HUES48 (cell line): ENCODE measurements at regions not wholly inside any gene's neighbourhood (a gene's known extent, or its start where the extent isn't known, plus 50 kb on each side); places are given as distances from the start of the nearest gene placed in this dataset.

ENCODE experiments used
- H3K27ac ChIP-seq: one replicate; pipeline ENCODE4 v1.7.0; 2013; ENCODE audit warnings: low read depth, low read length, inconsistent platforms
- H3K27me3 ChIP-seq: 2 replicates; pipeline ENCODE4 v1.6.1; 2013; ENCODE audit warnings: mild to moderate bottlenecking, low read length; ENCODE audit not compliant: control insufficient read depth, insufficient read depth
- H3K36me3 ChIP-seq: 2 replicates; pipeline ENCODE4 v1.6.1; 2013; ENCODE audit warnings: low read length; ENCODE audit not compliant: control insufficient read depth, insufficient read depth
- H3K4me1 ChIP-seq: 2 replicates; pipeline ENCODE4 v1.6.1; 2013; ENCODE audit warnings: mild to moderate bottlenecking, low read length; ENCODE audit not compliant: control insufficient read depth, insufficient read depth
- H3K4me3 ChIP-seq: 2 replicates; pipeline ENCODE4 v1.5.1; 2013; ENCODE audit warnings: mild to moderate bottlenecking, low read depth, low read length
- H3K9ac ChIP-seq: 2 replicates; pipeline ENCODE4 v1.6.1; 2013; ENCODE audit warnings: mild to moderate bottlenecking, low read depth, low read length, moderate library complexity
- H3K9me3 ChIP-seq: 2 replicates; pipeline ENCODE4 v1.6.1; 2013; ENCODE audit warnings: low read length; ENCODE audit not compliant: control insufficient read depth, insufficient read depth

DNA sequence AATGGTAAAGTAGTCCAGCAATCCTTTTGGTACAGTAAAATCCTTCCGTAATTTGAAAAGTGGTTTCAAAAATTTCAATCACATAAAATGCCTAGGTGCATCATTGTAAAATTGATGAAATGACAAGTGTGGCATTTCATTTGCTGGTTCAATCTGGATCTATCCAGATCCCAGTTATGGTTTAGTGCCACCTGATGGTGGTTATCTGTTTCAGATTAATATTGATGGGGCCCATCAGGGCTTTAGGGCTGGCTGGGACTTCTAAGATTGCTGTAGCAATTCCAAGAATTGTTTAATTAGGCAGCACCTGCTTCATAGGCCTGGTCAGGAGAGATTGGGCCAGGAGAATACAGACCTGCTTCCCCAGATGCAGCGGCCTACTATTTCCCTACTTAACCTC lies 55.5 kb upstream of the PIK3C3 start:
- Histone ChIP-seq H3K36me3 (no peaks in the 10 kb centered on the region), H3K27me3 (no peaks in the 10 kb centered on the region), H3K9ac (no peak overlapping the region), H3K9me3 (peaks cover 19% of the 10 kb centered on the region), H3K4me1 (peaks cover 17% of the 10 kb centered on the region), H3K27ac (no peak overlapping the region), H3K4me3 (no peak overlapping the region)

DNA sequence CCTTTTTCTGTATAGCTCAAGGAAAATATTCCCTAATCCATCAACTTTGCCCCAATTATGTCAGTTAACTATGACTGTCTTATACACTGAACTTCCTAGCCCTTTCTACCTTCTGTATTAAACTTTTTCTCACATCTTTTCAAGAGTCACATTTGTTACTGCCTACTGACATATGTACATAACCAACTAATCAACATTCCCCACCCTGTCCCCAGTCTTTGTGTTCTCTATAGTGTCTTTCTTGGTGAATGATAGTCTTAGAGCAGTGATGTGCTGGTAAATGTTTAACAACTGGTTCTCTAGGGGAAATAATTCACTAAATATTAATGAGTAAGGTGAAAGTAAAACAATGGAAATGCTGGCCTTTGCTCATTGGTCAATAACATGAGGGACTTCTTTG lies 61.6 kb upstream of the PIK3C3 start:
- peaks cover 19% of the 10 kb centered on the region for H3K9me3 ChIP-seq
- H3K4me1 ChIP-seq: peaks cover 15% of the 10 kb centered on the region
- H3K9ac ChIP-seq: no peak overlapping the region
- H3K27ac ChIP-seq: no peak overlapping the region
- H3K27me3 ChIP-seq: no peaks in the 10 kb centered on the region
- no peaks in the 10 kb centered on the region for H3K36me3 ChIP-seq
- no peak overlapping the region for H3K4me3 ChIP-seq

- no peak overlapping the region for H3K27ac ChIP-seq
- H3K9me3 ChIP-seq: no peaks in the 10 kb centered on the region
- no peaks in the 10 kb centered on the region for H3K27me3 ChIP-seq
- no peak overlapping the region for H3K4me3 ChIP-seq
- no peaks in the 10 kb centered on the region for H3K36me3 ChIP-seq
- no peaks in the 10 kb centered on the region for H3K4me1 ChIP-seq
- no peak overlapping the region for H3K9ac ChIP-seq
Observed at GRCh38 chr18:41887100-41887499, 67.9 kb upstream of the PIK3C3 start.

DNA sequence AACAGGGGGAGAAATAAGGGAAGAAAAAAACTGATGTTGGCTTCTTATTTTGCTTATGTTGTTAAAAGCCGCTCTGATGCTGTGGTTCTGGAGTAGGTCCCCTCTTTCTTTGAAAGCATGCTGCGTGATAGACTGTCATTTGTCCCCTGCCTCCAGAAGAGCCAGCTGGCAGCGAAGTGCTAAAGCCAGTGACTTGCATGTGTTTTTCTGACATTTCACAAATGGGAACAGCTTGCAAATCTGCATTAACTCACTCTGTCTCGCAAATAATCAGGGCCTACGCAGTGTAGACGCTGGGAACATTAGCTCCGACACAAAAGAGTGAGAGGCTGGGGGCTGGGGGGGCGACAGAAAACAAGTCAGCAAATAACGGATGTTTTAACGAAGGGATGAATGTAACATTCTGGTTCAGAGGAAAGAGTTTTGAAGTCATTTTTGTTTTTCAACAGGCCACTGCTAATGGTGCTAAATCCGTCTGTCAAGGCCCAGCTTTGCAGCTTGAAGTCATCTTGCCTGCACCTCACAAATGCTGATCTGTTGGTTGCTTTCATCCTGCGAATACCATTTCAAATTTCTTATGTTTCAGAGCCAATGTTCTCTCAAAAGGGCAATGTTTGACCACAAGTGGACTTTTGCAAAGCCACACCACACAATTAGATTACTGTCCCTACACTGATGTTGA lies 68.8 kb upstream of the PIK3C3 start:
- Histone ChIP-seq H3K9me3 (no peaks in the 10 kb centered on the region), H3K4me3 (no peak overlapping the region), H3K4me1 (no peaks in the 10 kb centered on the region), H3K9ac (no peak overlapping the region), H3K27ac (no peak overlapping the region), H3K36me3 (no peaks in the 10 kb centered on the region), H3K27me3 (no peaks in the 10 kb centered on the region)

GRCh38 chr18:41881285-41881684 lies 73.7 kb upstream of the PIK3C3 start:
- no peaks in the 10 kb centered on the region for H3K27me3 ChIP-seq
- H3K9me3 ChIP-seq: no peaks in the 10 kb centered on the region
- H3K4me3 ChIP-seq: no peak overlapping the region
- no peak overlapping the region for H3K9ac ChIP-seq
- H3K36me3 ChIP-seq: no peaks in the 10 kb centered on the region
- H3K4me1 ChIP-seq: no peaks in the 10 kb centered on the region
- no peak overlapping the region for H3K27ac ChIP-seq

DNA sequence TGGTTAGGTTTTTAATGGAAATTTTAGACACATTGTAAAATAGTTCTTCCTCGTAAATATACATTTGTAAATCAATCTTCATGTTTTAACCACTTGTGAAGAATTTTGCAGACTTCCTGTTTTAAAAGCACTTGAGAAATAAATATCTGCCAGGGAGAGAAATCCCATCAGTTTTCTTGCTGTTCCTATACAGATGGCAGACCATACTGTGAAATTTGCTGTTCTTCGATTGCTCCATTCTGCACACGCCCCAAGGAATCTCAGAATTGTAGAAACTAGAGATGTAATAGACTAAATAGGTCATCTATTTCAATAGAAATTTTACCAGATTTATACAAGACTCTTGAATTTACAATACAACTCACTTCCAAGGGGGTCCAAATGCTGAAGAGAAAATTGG lies 75.8 kb upstream of the PIK3C3 start:
- H3K36me3 ChIP-seq: no peaks in the 10 kb centered on the region
- H3K4me1 ChIP-seq: no peaks in the 10 kb centered on the region
- H3K9ac ChIP-seq: no peak overlapping the region
- no peaks in the 10 kb centered on the region for H3K27me3 ChIP-seq
- no peak overlapping the region for H3K27ac ChIP-seq
- H3K9me3 ChIP-seq: no peaks in the 10 kb centered on the region
- H3K4me3 ChIP-seq: no peak overlapping the region

DNA sequence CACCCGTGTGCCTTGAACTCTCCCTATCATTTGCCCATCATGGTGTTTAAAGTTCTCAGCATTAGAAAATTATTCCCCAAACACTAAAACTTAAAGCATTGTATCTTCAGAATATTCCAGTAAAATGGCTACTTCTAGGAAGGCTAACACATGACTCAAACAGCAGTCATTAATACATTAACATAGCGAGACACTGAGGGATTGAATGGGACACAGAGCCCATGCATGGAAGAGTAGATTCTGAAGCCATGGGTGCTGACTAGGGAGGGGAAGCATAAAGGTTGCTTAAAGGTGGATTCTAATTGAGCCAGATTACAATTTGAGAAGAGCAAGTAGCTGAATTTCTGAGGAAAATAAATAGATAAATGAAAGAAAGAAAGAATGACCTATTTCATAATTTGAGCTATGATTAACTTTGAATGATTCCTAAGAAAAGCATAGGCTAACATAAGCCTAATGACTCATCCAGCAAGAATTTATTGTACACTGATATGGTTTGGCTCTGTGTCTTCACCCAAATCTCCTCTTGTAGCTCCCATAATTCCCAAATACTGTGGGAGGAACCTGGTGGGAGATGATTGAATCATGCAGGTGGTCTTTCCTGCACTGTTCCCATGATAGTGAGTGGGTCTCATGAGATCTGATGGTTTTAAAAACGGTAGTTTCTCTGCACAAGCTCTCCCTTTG lies 79.8 kb upstream of the PIK3C3 start:
- Histone ChIP-seq H3K4me3 (no peak overlapping the region), H3K9ac (no peak overlapping the region), H3K27me3 (no peaks in the 10 kb centered on the region), H3K36me3 (no peaks in the 10 kb centered on the region), H3K9me3 (no peaks in the 10 kb centered on the region), H3K27ac (no peak overlapping the region), H3K4me1 (no peaks in the 10 kb centered on the region)

DNA sequence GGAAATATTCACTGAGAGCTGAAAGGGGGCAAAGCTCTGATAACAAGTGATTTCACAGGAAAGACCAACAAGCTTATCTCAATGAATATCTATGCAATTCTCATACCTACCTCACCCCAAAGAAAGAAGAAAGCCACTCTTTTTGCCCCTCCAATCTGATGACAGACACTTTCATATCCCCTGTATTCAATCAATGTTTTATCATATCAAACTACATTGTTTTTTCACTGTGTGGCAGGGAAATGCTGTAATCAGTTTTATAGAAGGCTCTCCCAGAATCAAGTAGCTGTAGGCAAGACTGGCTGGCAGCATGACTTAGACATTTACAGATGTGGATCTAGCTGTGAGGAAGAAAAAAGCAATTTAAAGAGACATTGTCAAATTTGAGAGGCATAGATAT lies 81.3 kb upstream of the PIK3C3 start:
- Histone ChIP-seq H3K27ac (no peak overlapping the region), H3K4me1 (no peaks in the 10 kb centered on the region)

GRCh38 chr18:41872206-41872605 lies 82.8 kb upstream of the PIK3C3 start:
- H3K27ac ChIP-seq: no peak overlapping the region

More for the DNA sequence above, 81.3 kb upstream of the PIK3C3 start:
- no peak overlapping the region for H3K4me3 ChIP-seq
- no peaks in the 10 kb centered on the region for H3K36me3 ChIP-seq
- H3K27me3 ChIP-seq: no peaks in the 10 kb centered on the region
- no peaks in the 10 kb centered on the region for H3K9me3 ChIP-seq
- H3K9ac ChIP-seq: no peak overlapping the region

DNA sequence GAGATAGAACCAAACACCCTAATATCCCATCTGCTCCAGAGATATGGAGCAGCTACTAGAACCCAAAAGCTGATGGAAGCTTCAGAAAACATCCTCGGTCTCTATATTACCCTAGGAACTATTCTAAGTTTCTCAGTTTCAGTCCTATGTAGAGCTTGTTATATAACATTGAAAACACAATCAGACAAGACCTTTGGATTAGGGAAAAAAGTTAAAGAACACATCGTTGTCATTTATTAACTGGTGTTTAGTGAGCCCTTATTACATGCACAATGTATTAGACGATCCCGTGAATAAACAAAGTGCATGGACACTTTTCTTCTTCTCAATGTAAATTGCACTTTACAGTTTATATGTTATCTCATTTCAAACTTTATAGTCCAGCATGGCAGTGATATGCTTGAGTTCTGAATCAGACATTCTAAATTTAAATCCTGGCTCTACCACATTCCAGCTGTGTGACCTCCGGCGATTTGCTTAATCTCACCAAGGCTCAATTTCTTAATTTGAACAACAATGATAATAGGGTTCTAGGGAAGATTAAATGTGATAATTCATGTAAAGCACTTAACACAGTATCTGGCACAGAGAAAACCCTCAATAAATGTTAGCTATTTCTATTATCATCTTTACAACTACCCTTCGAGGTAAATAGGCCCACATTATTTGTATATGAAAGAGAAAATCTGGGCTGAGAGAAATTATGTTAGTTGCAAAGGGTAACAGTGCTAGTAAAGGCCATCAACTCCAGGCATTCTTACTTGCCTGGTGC lies 83.6 kb upstream of the PIK3C3 start:
- Histone ChIP-seq H3K4me3 (no peak overlapping the region), H3K27ac (no peak overlapping the region), H3K9ac (no peak overlapping the region), H3K36me3 (no peaks in the 10 kb centered on the region), H3K27me3 (no peaks in the 10 kb centered on the region), H3K4me1 (no peaks in the 10 kb centered on the region), H3K9me3 (no peaks in the 10 kb centered on the region)

More at GRCh38 chr18:41872206-41872605, 82.8 kb upstream of the PIK3C3 start:
- H3K36me3 ChIP-seq: no peaks in the 10 kb centered on the region
- H3K9me3 ChIP-seq: no peaks in the 10 kb centered on the region
- no peaks in the 10 kb centered on the region for H3K4me1 ChIP-seq
- H3K27me3 ChIP-seq: no peaks in the 10 kb centered on the region
- no peak overlapping the region for H3K9ac ChIP-seq
- no peak overlapping the region for H3K4me3 ChIP-seq

DNA sequence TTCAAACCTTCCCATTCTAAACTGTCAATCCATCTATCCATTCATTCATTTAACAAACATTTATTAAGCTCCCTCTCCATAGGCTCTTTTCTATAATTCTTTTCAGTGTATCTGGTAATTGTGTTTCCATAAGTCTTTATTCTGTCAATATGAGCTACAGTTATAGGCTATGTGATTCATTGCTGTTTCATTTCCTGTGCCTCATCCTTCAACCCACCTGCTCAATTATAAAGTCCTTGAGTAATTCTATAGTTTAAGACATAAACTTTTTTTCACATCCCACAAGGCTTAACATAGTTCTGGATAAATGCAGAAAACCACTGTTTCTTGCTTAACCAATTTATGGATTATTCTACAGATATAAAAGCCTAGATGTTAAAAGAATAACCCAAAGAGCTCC lies 84.2 kb upstream of the PIK3C3 start:
- Histone ChIP-seq H3K4me1 (no peaks in the 10 kb centered on the region), H3K27ac (no peak overlapping the region), H3K4me3 (no peak overlapping the region), H3K27me3 (no peaks in the 10 kb centered on the region), H3K9me3 (no peaks in the 10 kb centered on the region), H3K9ac (no peak overlapping the region), H3K36me3 (no peaks in the 10 kb centered on the region)
